ENCODE measurements at regions not wholly inside any gene's neighbourhood (a gene's known extent, or its start where the extent isn't known, plus 50 kb on each side); places are given as distances from the start of the nearest gene placed in this dataset.

DNA sequence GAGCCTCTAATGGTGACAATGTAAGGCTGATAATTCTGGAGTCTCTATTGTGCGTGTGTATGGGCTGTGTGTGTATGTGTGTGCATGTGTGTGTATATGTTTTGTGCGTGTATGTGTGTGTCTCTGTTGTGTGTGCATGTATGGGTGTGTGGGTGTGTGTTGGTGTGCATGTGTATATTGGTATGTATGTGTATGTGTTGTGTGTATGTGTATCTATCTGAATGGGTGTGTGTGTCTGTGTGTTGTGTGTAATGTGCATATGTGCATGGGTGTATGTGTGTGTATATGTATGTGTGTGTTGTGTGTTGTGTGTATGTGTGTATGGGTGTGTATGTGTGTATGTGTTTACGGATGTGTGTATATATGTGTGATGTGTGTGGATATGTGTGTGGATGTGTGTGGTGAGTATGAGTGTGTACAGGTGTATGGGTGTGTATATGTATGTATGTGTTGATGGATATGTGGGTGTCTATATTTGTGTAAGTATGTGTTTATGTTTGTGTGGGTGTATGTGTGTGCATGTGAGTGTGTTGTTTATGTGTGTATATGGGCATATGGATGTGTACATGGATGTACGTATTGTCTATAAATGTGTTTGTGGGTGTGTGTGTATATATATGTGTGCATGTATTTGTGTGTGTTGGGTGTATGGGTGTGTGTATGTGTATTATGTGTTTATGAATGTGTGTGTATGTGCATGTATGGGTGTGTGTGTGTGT lies 366.7 kb downstream of the UQCRFS1 start:
- no peak for TF ChIP-seq CTCF (IDR thresholded peaks at IDR 0.05)
- no peak for TF ChIP-seq EP300 (IDR thresholded peaks at IDR 0.05)

Data from sigmoid colon (tissue), 4 donors.